Activated naive CD4-positive, alpha-beta T cell treated with anti-CD3 and anti-CD28 coated beads, Interleukin-2, amount 50 U/mL, for 72 hours (primary cell): ENCODE measurements at regions not wholly inside any gene's neighbourhood (a gene's known extent, or its start where the extent isn't known, plus 50 kb on each side); places are given as distances from the start of the nearest gene placed in this dataset.

ENCODE experiments used
- ATAC-seq, 2 donors: fragments of 150-1000 bp; cut with Tn5 transposase; 2 replicates each; pipeline ENCODE4 v1.10.0; 2021; ENCODE audit warnings: mild to moderate bottlenecking in 2 of 2, moderate library complexity in 2 of 2
- DNase-seq, 2 donors: peaks; one replicate each; pipeline ENCODE4 v3.0.0; 2021 to 2022; ENCODE audit warnings: low spot score in 2 of 2
- H3K27ac Mint-ChIP-seq, 2 donors: one replicate each; pipeline ENCODE4 v1.8.0; 2022; ENCODE audit warnings: mild to moderate bottlenecking in 2 of 2, mixed read lengths in 2 of 2
- H3K36me3 Mint-ChIP-seq, 2 donors: one replicate each; pipeline ENCODE4 v1.8.0; 2022; ENCODE audit warnings: mixed read lengths in 2 of 2
- H3K9me3 Mint-ChIP-seq, 2 donors: one replicate each; pipeline ENCODE4 v1.8.0; 2022; ENCODE audit warnings: mixed read lengths in 2 of 2

DNA sequence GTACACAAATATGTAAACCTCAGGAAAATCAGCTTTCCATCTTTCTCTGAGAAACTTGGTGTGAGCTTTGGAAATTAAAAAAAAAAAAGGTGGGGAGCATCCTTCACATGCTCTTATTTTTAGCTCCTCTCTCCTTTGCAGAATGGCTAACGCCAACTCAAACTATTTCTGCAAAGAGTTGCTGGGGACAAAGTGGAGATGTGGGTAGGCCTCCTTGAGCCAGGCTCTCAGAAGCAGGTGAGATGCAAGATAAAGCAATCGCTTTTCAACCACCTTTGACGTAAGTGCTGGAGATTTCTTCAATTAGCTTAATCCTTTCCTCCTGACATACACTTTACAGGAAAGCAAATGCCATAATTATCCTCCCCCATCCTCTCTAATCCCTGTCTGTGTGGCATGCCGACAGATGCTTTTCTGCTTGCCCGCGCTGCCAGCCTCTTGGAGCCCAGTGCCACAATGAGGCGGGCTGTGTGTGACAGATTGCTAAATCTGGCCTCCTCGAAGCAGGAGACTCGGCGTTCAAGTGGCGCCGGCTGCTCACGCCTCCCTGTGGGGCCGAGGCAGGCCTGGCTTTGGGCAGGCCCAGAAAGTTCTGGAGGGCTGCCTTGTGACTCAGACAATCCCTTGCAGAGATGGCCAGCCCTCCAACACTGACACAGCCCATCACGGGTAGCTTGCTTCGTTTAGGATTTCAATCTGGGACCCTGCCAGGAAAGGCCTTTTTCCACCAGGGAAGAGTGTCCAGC, 64.9 kb upstream of the SOD3 start:
- DNase-seq (no peak), ATAC-seq (no peak)
- Mint-ChIP-seq H3K36me3 (no peaks in the 10 kb centered on the region), H3K9me3 (peaks cover 0 to 4% of the 10 kb centered on the region in 2 donors), H3K27ac (no peak overlapping the region)

DNA sequence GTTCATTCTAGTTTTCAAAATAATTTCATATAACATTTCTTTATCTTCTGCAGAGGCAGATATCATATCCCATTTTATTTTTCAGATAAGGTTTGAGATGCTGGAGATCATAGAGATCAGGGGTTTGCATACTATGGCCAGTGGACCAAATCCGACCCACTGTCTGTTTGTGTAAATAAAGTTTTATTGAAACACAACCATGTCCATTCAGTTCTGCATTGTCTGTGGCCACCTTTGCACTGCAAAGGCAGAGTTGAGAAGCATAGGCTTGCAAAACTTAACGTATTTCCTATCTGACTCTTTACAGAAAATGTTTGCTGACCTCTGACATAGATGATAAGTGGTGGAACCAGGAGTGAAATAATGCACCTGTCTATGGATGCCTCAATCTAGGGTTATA, 63.9 kb upstream of the SOD3 start:
- DNase-seq (no peak), ATAC-seq (no peak)
- Mint-ChIP-seq H3K9me3 (peaks cover 5 to 10% of the 10 kb centered on the region in 2 donors), H3K27ac (no peak overlapping the region), H3K36me3 (no peaks in the 10 kb centered on the region)

DNA sequence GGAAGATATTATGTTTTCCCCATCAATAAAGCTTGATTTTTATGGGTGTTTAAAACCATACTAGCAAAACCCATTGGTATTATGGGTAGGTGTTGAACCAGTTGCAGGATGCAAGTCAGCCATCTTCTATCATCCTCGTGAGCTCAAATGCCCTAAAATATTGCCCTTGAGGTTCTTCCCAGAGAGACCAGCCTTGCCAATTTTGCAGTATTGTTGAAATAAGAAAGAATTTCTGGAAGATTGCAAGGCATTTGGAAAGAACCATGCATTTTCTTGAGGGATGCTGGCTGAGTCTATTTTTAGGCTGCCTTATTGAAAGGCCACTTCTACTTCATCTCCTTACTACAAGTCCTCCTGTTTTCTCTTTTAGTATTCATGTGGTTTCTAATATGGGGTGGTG, 60.9 kb upstream of the SOD3 start:
- peaks cover 24 to 28% of the 10 kb centered on the region in 2 donors for H3K9me3 Mint-ChIP-seq
- peaks cover 4 to 9% of the 10 kb centered on the region in 2 donors for H3K36me3 Mint-ChIP-seq
- DNase-seq (no peak), ATAC-seq (no peak)
- H3K27ac Mint-ChIP-seq = no peak overlapping the region

DNA sequence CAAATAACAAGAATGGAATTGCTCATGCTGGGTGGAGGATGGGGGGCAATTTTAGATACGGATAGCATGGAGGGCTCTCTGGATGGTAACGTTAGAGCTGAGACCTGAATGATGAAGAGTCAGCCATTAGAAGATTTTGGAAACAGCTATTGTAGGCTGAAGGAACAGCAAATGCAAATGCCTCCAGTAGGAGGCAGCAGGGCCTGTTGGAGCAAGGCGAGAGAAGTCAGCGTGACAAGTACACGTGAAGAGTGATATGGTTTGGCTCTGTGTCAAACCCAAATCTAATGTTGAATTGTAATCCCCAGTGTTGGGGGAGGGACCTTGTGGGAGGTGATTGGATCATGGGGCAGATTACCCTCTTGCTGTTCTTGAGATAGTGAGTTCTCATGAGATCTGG, 59.3 kb upstream of the SOD3 start:
- Mint-ChIP-seq H3K36me3 (peaks cover 4 to 9% of the 10 kb centered on the region in 2 donors), H3K9me3 (peaks cover 24 to 28% of the 10 kb centered on the region in 2 donors), H3K27ac (no peak overlapping the region)
- ATAC-seq = no peak
- DNase-seq = no peak

DNA sequence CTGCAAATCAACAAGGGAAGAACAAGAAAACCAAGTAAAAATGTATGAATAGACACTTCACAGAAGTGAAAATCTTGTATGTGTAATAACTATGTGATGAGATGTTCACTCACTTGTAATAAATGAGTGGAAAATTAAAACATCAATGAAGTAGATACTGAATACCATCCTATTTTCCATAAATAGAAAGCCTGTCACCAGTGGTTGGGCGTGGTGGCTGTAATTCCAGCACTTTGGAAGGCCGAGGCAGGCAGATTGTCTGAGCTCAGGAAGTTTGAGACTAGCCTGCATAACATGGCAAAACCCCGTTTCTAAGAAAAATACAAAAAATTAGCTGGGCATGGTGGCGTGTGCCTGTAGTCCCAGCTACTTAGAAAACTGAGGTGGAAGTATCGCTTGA, 53.5 kb upstream of the SOD3 start:
- DNase-seq = no peak
- peaks cover 15 to 19% of the 10 kb centered on the region in 2 donors for H3K9me3 Mint-ChIP-seq
- ATAC-seq = no peak
- peaks cover 4 to 8% of the 10 kb centered on the region in 2 donors for H3K36me3 Mint-ChIP-seq
- H3K27ac Mint-ChIP-seq = no peak overlapping the region

DNA sequence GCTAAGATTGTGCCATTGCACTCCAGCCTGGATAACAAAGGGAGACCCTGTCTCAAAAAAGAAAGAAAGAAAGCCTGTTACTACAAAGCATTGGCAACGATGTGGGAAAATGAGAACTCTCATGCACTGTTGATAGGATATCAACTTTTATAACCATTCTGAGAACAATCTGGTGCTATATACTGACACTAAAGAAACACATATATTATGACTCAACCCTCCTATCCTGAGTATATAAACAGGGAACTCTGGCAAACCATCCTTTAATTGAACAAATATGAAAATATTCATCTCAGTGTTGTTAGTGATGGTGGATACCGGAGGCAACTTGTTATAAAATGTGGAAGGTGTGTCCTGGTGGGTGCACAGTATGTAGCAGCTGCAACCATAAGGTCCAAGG, 53.0 kb upstream of the SOD3 start:
- H3K36me3 Mint-ChIP-seq = peaks cover 4% of the 10 kb centered on the region in 2 donors
- ATAC-seq = no peak
- H3K27ac Mint-ChIP-seq = no peak overlapping the region
- no peak for DNase-seq
- H3K9me3 Mint-ChIP-seq = peaks cover 11 to 16% of the 10 kb centered on the region in 2 donors

DNA sequence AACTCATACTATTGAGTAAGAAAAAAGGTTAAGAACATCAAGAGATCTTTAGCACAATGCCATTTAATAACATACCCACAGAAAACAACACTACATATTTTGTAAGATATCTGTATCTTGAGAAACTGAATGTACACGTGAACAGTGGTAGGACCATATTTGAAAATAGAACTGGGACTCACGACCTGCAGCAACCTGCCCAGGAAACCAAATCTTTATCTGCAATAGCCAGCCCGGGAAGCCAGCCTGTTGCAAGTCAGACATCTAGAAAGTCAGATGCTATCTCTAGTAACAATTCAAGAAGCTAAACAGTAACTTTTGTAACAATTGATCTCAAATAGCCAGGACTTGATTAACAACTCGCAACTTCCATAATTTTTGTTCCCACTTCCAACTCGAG, 52.6 kb upstream of the SOD3 start:
- peaks cover 0 to 4% of the 10 kb centered on the region in 2 donors for H3K36me3 Mint-ChIP-seq
- peaks cover 7 to 12% of the 10 kb centered on the region in 2 donors for H3K9me3 Mint-ChIP-seq
- ATAC-seq = no peak
- no peak overlapping the region for H3K27ac Mint-ChIP-seq
- DNase-seq = no peak

DNA sequence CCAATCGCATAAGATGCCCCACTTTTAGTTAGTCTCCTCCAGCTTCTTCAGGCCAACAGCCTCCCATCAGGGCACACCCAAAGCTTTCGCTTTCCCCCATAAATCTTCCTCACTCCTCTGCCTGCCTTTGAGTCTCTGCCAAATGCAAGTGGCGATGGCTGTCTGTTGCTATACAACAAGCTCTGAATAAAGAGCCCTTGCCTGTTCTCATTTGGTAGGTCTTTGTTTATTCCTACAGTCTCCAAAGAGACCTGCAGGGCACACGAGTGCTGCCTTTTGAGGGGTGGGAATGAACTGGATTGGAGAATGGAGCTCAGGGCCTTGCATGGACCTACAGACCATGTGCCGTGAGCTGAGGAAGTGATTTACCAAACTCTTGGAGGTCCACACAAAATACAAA, 52.2 kb upstream of the SOD3 start:
- DNase-seq (no peak), ATAC-seq (no peak)
- Mint-ChIP-seq H3K36me3 (peaks cover 0 to 4% of the 10 kb centered on the region in 2 donors), H3K9me3 (peaks cover 3 to 8% of the 10 kb centered on the region in 2 donors), H3K27ac (no peak overlapping the region)

DNA sequence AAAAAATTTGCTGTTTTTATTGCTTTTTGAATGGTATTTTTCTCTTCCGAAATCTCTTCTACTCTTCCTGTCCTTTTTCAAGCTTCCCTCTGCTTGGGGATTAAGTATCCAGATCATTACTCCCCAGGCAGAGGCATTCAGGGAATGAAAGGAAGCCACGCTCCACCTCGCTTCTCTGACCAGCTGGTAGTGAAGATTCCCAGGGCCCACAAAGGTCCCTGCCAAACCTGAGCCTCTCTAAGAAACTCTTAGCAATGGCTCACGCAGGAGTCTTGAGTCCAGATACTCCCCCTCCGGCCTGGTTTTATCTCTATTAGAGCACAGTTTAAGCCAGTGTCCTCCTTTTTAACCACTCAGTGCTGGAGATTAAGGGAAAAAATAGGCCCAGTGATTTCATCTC, 51.4 kb upstream of the SOD3 start:
- Mint-ChIP-seq H3K9me3 (peaks cover 0 to 4% of the 10 kb centered on the region in 2 donors), H3K36me3 (no peaks in the 10 kb centered on the region), H3K27ac (peak overlapping the region in 1 of 2 donors; percentile 75)
- no peak for DNase-seq
- ATAC-seq = no peak

DNA sequence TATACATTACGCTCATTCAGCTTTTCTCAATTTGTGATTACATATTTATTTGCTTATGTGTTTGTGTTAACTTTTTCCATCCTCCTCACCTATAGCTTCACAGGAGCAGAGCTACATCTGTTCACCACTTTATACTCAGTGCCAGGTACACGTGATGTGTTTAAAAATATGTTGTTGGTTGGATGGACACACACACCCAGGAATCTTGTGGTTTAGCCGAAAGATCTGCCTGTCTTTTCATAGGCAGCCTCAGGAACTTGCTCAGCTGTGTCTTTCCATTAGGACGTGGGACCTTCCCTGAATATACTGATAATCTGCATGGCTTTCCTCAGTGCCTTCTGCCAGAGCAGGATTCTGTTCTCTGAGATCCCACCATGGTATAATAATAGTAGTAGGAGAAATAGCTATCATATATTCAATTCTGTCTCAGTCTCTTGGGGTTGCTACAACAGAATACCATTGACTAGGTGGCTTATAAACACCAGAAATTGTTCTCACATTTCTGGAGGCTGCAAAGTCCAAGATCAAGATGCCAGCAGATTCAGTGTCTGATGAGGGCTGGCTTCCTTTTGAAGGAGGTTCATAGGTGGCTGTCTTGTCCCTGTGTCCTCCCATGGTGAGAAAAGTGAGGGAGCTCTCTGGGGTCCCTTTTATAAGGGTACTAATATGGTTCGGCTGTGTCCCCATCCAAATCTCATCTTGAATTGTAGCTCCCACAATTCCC, 50.0 kb upstream of the SOD3 start:
- Mint-ChIP-seq H3K9me3 (peaks cover 0 to 4% of the 10 kb centered on the region in 2 donors), H3K36me3 (no peaks in the 10 kb centered on the region), H3K27ac (no peak overlapping the region)
- no peak for ATAC-seq
- DNase-seq = no peak
